ENCODE measurements at regions not wholly inside any gene's neighbourhood (a gene's known extent, or its start where the extent isn't known, plus 50 kb on each side); places are given as distances from the start of the nearest gene placed in this dataset.

DNA sequence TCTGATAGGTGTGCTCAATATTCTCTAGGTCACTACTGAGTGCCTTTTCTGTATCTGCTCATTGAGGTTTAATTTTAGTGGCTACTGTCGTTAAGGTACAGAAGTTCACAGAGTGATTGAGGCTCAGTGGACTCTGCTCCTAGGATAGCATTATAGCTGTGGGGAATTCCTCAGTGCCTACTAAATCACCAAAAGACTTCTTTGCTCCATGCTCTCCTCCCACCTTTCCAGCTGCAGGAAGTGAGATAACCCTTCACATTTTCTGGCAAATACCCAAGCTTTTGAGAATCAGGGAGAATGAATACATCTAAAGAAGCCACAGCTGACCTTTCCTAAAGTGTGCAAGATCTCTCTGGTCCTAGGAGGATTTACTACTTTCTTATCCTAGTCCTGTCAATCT is 95.2 kb upstream of the FSIP2 start:
- intact Hi-C loops (cut with DNase I) = no loop called here
- Histone ChIP-seq H3K9me3 (no peaks in the 10 kb centered on the region), H3K27me3 (no peaks in the 10 kb centered on the region), H3K4me1 (no peaks in the 10 kb centered on the region), H3K9ac (ENCODE audit: low read depth in 2 of 2, low read length in 2 of 2) (no peak overlapping the region), H3K27ac (no peak overlapping the region), H3K4me3 (no peak overlapping the region), H3K36me3 (no peaks in the 10 kb centered on the region)
- TF ChIP-seq CTCF (IDR thresholded peaks at IDR 0.05) = no peak
- no peak for DNase-seq

GRCh38 chr2:185644828-185645227 is 93.8 kb upstream of the FSIP2 start:
- Histone ChIP-seq H3K4me3 (no peak overlapping the region), H3K9me3 (no peaks in the 10 kb centered on the region), H3K36me3 (no peaks in the 10 kb centered on the region), H3K27ac (no peak overlapping the region), H3K4me1 (no peaks in the 10 kb centered on the region), H3K27me3 (no peaks in the 10 kb centered on the region), H3K9ac (ENCODE audit: low read depth in 2 of 2, low read length in 2 of 2) (no peak overlapping the region)
- no peak for DNase-seq
- TF ChIP-seq CTCF (IDR thresholded peaks at IDR 0.05) = no peak
- intact Hi-C loops (cut with DNase I) = no loop called here

DNA sequence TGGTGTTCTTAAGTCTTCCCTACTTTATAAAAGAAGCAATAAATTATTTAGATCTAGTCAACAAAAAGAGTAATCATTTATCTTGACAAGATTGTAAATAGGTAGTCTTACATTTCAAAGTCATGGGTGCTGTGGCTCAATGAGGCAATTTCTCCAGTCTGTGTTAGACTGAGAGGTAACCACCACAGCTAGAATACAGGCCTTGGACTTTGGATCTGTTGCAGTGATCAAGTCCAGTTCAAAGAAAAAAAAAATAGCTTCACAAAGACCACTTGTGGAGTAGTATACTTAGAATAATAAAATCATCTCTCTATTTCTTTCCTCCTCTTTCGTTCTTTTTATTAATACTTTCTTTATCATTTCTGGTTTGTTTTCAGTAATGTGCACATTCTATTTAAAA is 93.1 kb upstream of the FSIP2 start:
- Histone ChIP-seq H3K27me3 (no peaks in the 10 kb centered on the region), H3K4me3 (no peak overlapping the region), H3K9me3 (no peaks in the 10 kb centered on the region), H3K36me3 (no peaks in the 10 kb centered on the region), H3K27ac (no peak overlapping the region), H3K4me1 (no peaks in the 10 kb centered on the region), H3K9ac (ENCODE audit: low read depth in 2 of 2, low read length in 2 of 2) (no peak overlapping the region)
- TF ChIP-seq CTCF (IDR thresholded peaks at IDR 0.05) = no peak
- intact Hi-C loops (cut with DNase I) = no loop called here
- no peak for DNase-seq

DNA sequence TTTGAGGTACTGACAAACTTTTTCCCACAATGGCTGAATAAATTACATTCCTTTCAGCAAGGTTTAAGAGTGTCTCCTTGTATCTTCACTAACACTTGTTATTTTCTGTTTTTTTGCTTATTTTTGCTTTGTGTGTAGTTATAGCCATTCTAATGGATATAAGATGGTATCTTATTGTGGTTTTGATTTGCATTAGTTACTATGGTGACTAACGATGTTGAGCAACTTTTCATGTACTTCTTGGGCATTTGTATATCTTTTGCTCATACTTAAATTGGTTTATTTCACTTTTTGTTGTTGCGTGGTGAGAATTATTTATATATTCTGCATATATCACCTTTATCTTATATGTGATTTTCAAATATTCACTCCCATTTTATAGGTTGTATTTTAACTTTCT is 79.9 kb upstream of the FSIP2 start:
- intact Hi-C loops (cut with DNase I) = no loop called here
- Histone ChIP-seq H3K9ac (ENCODE audit: low read depth in 2 of 2, low read length in 2 of 2) (no peak overlapping the region), H3K27me3 (no peaks in the 10 kb centered on the region), H3K27ac (no peak overlapping the region), H3K9me3 (no peaks in the 10 kb centered on the region), H3K36me3 (no peaks in the 10 kb centered on the region), H3K4me1 (no peaks in the 10 kb centered on the region), H3K4me3 (no peak overlapping the region)
- DNase-seq = no peak
- no peak for TF ChIP-seq CTCF (IDR thresholded peaks at IDR 0.05)

DNA sequence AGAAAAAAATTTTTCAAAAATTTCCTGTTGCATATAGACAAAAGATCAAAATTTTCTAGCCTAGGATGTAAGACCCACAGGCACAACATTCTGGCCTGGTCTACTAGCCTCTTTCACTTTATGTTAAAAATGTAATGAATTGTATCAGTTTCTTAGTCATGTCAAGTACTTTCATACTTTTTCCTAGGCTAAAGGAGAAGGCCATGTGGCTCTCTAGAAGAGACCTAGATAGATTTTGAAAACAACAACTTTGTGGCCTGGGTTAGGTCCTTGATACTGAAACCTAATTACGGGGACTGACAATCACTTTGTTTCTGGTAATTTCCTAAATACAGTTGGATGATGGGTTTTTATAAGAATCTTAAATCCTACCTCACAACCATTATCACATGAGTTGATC is 74.8 kb upstream of the FSIP2 start:
- no peak for TF ChIP-seq CTCF (IDR thresholded peaks at IDR 0.05)
- Histone ChIP-seq H3K27ac (no peak overlapping the region), H3K36me3 (no peaks in the 10 kb centered on the region), H3K27me3 (no peaks in the 10 kb centered on the region), H3K4me3 (no peak overlapping the region), H3K9me3 (no peaks in the 10 kb centered on the region), H3K4me1 (no peaks in the 10 kb centered on the region), H3K9ac (ENCODE audit: low read depth in 2 of 2, low read length in 2 of 2) (no peak overlapping the region)
- intact Hi-C loops (cut with DNase I) = no loop called here
- no peak for DNase-seq

DNA sequence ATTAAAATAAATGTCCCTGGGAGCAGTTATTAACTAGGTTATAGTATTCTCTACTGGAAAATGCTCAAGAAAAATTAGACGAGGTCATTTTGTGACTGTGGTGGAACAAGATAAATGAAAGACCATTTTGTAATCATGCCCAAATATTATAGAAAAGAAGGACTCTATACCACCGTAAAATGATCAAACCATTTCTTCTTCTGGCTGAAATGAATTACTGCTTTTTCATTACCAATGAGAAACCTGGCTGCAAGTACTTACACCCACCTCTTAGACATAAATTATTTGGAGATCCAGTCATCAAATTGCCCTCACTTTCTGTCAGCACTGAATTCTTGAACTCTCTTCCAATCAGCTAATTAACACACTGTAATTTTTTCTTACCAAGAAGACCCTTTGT is 74.2 kb upstream of the FSIP2 start:
- Histone ChIP-seq H3K4me1 (no peaks in the 10 kb centered on the region), H3K27ac (no peak overlapping the region), H3K36me3 (no peaks in the 10 kb centered on the region), H3K27me3 (no peaks in the 10 kb centered on the region), H3K9me3 (no peaks in the 10 kb centered on the region), H3K9ac (ENCODE audit: low read depth in 2 of 2, low read length in 2 of 2) (no peak overlapping the region), H3K4me3 (no peak overlapping the region)
- TF ChIP-seq CTCF (IDR thresholded peaks at IDR 0.05) = no peak
- intact Hi-C loops (cut with DNase I) = no loop called here
- DNase-seq = no peak

Measured in colonic mucosa (tissue), 4 donors.